WERI-Rb-1 (cell line): ENCODE measurements at regions not wholly inside any gene's neighbourhood (a gene's known extent, or its start where the extent isn't known, plus 50 kb on each side); places are given as distances from the start of the nearest gene placed in this dataset.

Experiments used
- DNase-seq: peaks from one replicate; pipeline ENCODE4 v3.0.0-alpha.2; 2020
- H3K27ac ChIP-seq: fragments of 250-450 bp; sonication (Bioruptor Pico); 2 replicates; pipeline ENCODE4 v1.5.1; 2020; ENCODE audit warnings: mild to moderate bottlenecking, moderate library complexity
- H3K27me3 ChIP-seq: fragments of 250-450 bp; sonication (Bioruptor Pico); 2 replicates; pipeline ENCODE4 v1.5.1; 2021; ENCODE audit warnings: mild to moderate bottlenecking, low read depth, moderate library complexity; ENCODE audit not compliant: insufficient read depth, severe bottlenecking
- H3K36me3 ChIP-seq: fragments of 250-450 bp; sonication (Bioruptor Pico); 2 replicates; pipeline ENCODE4 v1.5.1; 2020; ENCODE audit warnings: mild to moderate bottlenecking, moderate library complexity
- H3K4me3 ChIP-seq: 2 replicates; pipeline ENCODE4 v1.5.1; 2011; ENCODE audit warnings: low read depth, mild to moderate bottlenecking, control low read depth, low read length
- H3K9me3 ChIP-seq: fragments of 250-450 bp; sonication (Bioruptor Pico); 2 replicates; pipeline ENCODE4 v1.5.1; 2021; ENCODE audit warnings: mild to moderate bottlenecking, moderate library complexity; ENCODE audit not compliant: severe bottlenecking
- CTCF ChIP-seq: IDR thresholded peaks from 2 replicates; pipeline ENCODE4 v1.5.1; 2011; ENCODE audit warnings: low read depth, mild to moderate bottlenecking, control low read depth, inconsistent platforms, low read length

GRCh38 chrX:114087543-114087942 is 496.3 kb upstream of the HTR2C start:
- no peak overlapping the region for H3K4me3 ChIP-seq
- TF ChIP-seq CTCF, result no peak
- H3K36me3 ChIP-seq, result no peaks in the 10 kb centered on the region
- no peak overlapping the region for H3K27ac ChIP-seq
- no peaks in the 10 kb centered on the region for H3K9me3 ChIP-seq
- no peak for DNase-seq
- H3K27me3 ChIP-seq, result peaks cover 37% of the 10 kb centered on the region

DNA sequence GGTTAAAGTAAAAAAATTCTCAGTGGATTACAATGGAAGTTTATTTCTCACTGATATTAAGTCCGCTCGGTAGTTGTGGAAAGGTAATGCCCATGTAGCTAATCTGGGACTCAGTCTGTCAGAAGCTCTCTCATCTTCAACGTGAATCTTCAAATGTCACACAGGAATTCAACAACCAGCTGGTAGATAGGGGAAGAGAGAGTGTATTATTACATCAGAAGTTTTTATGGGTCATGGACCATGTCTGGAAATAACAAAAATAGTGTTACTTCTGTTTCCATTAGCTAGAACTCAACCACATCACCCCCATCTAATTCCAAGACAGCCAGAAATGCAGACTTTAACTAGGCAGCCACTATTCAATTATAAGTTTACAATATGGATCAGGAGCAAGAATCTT is 506.1 kb upstream of the HTR2C start:
- Histone ChIP-seq H3K27me3 (peaks cover 69% of the 10 kb centered on the region), H3K27ac (no peak overlapping the region), H3K9me3 (no peaks in the 10 kb centered on the region), H3K4me3 (no peak overlapping the region), H3K36me3 (no peaks in the 10 kb centered on the region)
- no peak for DNase-seq
- TF ChIP-seq CTCF, result no peak

GRCh38 chrX:114075073-114075673 is 508.7 kb upstream of the HTR2C start:
- DNase-seq, result no peak
- TF ChIP-seq CTCF, result no peak
- H3K36me3 ChIP-seq, result no peaks in the 10 kb centered on the region

DNA sequence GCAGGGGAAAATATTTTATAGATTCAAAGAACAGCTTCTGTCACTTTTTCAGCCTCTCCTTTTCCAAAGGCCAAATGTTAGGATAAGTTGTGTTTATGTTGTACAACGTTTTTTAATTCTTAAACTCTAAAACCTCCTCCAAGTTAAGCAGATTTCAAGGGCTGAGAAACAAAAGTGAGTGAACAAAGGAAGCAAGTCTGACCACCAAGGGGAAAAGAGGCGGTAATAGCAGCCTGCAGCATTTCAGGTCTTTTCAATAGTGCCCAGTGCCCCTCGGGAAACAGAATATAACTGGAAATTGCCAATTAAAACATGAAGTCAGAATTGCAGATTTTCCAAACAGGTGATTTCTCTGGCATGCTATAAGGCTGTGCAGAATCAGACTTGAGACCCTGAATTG is 510.0 kb upstream of the HTR2C start:
- H3K27me3 ChIP-seq, result peaks cover 80% of the 10 kb centered on the region
- no peak overlapping the region for H3K27ac ChIP-seq
- H3K9me3 ChIP-seq, result no peaks in the 10 kb centered on the region
- no peaks in the 10 kb centered on the region for H3K36me3 ChIP-seq
- DNase-seq, result no peak
- H3K4me3 ChIP-seq, result no peak overlapping the region
- no peak for TF ChIP-seq CTCF

More at GRCh38 chrX:114075073-114075673, 508.7 kb upstream of the HTR2C start:
- Histone ChIP-seq H3K4me3 (no peak overlapping the region), H3K27ac (no peak overlapping the region), H3K27me3 (peaks cover 75% of the 10 kb centered on the region), H3K9me3 (no peaks in the 10 kb centered on the region)

DNA sequence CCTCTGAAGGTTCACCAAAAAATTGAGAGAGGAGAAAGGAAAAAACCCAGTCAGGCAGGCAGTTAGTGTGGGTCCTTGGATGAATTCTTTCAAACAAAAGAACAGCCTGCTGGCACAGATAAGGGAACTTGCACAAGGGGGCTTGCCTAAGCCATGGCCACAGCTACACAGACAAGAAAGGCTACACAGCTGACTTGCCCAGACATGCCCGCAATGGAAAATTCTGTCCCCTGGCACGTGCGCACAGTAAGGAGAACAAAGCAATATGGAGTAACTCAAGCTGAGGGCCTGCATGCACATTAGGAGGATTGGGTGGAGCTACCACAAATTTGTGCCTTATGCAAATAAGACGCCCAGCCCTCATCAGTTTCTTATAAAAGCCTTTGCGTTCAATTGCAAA is 512.5 kb upstream of the HTR2C start:
- no peak for TF ChIP-seq CTCF
- no peaks in the 10 kb centered on the region for H3K9me3 ChIP-seq
- H3K4me3 ChIP-seq, result no peak overlapping the region
- no peaks in the 10 kb centered on the region for H3K36me3 ChIP-seq
- peaks cover 82% of the 10 kb centered on the region for H3K27me3 ChIP-seq
- H3K27ac ChIP-seq, result no peak overlapping the region
- no peak for DNase-seq

GRCh38 chrX:114065577-114066223 is 518.2 kb upstream of the HTR2C start:
- Histone ChIP-seq H3K36me3 (no peaks in the 10 kb centered on the region), H3K4me3 (no peak overlapping the region), H3K27ac (no peak overlapping the region), H3K27me3 (peaks cover 83% of the 10 kb centered on the region), H3K9me3 (no peaks in the 10 kb centered on the region)
- DNase-seq, result no peak
- TF ChIP-seq CTCF, result no peak
